Fibroblast of the conjunctiva (primary cell): ENCODE measurements at regions not wholly inside any gene's neighbourhood (a gene's known extent, or its start where the extent isn't known, plus 50 kb on each side); places are given as distances from the start of the nearest gene placed in this dataset.

Experiments
- DNase-seq: peaks from one replicate; pipeline ENCODE4 v3.0.0-alpha.2; 2010; ENCODE audit warnings: low read depth

DNA sequence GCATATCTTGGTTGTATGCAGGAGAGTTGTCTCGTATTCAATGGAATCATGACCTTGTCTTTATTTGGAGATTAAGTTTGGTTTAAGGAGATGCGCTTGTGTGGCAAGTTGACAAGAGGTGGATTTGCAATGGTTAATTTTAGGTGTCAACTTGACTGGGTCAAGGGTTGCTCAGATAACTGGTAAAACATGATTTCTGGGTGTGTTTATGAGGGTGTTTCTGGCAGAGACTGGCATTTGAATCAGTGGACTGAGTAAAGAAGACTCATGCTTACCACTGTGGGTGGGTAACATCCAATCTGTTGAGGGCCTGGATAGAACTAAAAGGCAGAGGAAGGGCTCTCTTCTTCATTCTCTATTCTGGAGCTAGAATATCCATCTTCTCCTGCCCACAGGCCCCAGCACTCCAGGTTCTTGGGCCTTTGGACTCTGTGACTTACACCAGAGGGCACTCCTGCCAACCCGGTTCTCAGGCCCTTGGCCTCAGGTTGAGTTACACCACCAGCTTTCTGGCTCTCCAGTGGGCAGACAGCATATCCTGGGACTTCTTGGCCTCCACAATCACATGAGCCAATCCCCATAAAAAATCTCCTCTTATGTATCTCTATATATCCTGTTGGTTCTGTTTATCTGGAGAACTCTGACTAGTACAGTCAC, 141.5 kb upstream of the ARID2 start:
- no peak for DNase-seq

DNA sequence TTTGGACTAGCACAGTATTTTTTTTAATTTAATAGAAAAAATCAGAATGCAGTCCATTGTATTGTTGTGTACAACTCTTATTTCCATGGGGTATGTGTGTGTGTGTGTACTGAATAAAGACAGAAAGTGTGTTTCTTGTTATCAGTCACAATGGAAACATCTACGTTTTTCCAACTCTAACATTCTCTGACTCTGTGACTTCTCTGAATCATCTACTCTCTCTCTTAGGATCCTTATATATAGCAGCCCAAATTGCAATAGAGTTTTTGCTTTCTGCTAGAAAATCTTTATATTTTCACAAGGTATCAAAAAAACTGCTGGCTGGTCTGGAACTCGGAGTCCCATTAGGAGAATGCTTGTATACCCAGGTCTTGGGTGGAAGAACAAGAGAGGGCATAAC, 138.9 kb upstream of the ARID2 start:
- DNase-seq: no peak

DNA sequence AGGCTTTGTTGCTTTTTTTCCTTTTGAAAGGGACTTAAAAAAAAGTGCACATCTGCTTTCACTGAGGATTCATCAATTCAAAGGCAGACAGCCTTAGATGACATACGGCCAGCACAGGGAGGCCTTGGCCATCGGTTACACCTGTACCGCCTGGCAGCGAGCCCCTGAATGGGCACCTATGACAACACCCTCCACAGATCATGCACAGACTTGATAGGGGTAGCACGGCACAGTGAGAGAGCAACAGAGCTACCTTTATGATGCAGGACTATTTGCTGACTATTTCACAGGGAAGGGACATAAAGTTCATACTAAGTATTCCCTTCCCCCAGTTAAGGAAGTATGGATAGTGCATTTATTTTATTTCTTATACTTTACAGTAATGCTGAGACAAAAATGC, 137.9 kb upstream of the ARID2 start:
- DNase-seq: no peak

GRCh38 chr12:45596366-45596765, 133.1 kb upstream of the ARID2 start:
- no peak for DNase-seq

DNA sequence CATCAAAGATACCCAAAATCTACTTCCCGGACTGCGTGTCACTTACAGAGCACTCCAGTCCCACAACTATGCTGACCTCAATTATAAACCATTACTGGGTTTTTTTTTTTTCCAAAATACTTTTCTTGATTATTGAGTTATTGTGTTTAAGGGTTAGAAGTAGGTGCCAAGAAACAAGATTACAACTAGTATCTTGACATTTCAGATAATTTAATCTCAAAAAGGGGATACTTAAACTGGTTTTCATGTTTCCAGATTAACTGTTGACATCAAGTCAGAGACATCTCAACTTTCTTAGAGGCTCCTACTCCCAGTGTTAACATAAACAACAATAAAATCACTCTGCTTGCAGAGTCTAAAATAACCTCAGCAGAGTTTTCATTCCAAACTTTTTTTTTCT, 131.2 kb upstream of the ARID2 start:
- no peak for DNase-seq

GRCh38 chr12:45598761-45599160, 130.7 kb upstream of the ARID2 start:
- DNase-seq: no peak

DNA sequence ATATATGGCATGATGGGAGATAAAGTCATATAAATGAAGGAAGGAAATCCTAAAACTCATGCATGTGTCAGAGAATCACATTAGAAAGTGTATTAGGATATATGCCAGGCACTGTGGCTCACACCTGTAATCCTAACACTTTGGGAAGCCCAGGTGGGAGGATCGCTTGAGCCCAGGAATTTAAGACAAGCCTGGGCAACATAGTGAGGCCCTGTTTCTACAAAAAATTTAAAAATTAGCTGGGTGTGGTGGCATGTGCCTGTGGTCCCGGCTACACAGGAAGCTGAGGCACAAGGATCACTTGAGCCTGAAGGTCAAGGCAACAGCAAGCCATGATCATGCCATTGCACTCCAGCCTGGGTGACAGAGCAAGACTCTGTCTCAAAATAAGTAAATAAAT, 130.3 kb upstream of the ARID2 start:
- no peak for DNase-seq

DNA sequence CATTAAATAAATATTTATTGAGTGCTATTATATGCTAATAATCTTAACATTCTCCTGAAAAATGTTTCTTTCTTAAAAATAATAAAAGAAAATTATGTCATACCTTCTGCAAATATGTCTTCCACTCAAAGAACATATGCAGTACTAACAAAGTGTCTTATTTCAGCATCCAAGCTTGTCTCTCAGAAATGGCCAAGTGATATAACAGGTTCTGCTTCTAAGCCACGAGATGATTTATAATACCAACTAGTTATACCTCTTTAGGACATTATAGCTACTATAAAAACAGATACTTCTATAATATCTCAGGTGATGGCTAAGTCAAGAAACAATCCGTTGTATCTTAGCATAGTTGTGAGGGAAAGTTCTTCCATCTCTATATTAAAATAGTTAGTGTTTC, 128.1 kb upstream of the ARID2 start:
- no peak for DNase-seq

DNA sequence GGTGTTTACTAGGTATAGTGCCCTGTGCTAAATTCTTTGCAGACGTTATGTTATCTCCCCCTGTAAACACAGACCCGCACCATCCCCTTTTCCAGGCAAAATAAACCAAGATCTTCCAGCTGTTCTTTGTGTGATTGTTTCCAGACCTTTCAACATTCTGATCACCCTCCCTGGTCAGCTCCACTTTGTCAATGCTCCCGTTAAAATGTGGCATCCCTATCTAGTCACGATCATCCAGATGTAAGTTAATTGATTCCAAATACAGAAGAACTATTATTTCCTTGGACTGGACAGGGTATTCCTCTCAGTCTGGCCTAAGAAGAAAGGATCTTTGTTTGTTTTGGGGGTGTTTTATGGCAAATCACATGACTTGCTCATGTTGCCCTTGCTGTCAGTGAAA, 127.6 kb upstream of the ARID2 start:
- no peak for DNase-seq

DNA sequence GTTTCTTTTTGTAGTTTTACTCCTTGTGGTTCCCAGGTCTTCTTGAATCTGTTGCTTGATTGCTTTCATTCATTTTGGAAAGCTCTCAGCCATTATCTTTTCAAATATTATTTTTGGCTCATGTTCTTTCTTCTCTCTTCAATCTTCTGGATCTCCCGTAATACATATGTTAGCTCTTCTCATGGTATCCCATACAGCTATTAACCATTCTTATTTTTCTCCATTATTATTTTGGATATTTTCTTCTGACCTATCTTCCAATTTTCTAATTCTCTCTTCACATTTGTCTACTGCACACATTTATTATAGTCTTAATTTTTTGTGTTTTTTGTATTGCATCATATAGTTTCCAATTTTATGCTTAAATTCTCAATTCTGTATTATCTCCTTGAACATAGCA, 123.9 kb upstream of the ARID2 start:
- DNase-seq: no peak

DNA sequence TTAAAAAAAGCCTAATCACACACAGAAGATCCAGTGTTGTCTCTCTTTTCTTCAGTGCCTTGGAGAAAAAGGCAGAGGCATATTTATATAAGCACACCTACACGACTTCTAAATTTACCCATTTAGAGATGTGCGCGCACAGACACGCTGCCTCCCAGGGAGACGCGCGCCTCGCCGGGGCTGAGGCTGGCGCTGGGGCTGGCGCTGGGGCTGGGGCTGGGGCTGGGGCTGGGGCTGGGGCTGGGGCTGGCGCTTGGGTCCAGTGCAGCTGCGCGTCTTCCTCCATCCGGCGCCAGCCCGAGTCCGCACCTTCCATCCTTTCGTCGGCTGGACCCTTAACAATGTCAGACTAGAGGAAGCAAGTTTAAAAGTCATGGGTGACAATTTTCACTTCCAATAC, 118.4 kb upstream of the ARID2 start:
- no peak for DNase-seq

DNA sequence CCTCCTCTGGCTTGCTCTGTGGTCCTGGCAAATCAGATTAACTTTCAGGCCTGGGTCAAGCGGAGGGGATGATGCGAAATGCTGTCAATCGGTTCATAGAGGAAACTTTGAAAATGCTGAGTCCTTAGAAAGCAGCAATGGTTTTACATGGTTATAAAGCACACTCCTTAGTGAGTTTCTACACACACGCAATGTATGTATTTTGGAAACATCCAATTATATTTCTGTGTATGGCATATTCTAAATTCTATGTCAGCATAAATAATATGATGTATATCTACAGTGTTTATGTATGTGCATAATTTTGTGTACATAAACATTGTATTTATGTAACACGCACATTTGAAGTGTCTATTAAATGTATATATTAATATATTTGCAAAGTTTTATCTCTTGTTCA, 118.0 kb upstream of the ARID2 start:
- no peak for DNase-seq

GRCh38 chr12:45612044-45612794, 117.3 kb upstream of the ARID2 start:
- DNase-seq: no peak

- DNase-seq: no peak
Measured at GRCh38 chr12:45613296-45613695, 116.2 kb upstream of the ARID2 start.

DNA sequence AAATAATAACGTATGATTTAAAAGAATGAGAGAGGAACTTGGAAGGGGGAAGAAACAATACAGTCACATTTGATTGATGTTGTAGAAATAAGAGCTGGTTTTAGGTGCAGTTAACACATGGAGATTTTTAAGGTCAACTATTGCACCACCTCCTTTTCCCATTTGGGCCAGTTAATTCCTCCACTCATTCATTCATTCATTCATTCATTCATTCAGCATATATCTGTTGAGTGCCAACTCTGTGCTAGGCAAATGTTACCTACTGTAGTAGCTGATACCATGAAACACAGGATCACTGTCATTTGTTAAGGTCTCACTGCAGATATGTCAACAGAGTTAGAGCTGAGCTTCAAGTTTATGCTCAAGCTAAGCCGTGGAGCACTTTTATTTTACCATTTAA, 115.7 kb upstream of the ARID2 start:
- DNase-seq: no peak

DNA sequence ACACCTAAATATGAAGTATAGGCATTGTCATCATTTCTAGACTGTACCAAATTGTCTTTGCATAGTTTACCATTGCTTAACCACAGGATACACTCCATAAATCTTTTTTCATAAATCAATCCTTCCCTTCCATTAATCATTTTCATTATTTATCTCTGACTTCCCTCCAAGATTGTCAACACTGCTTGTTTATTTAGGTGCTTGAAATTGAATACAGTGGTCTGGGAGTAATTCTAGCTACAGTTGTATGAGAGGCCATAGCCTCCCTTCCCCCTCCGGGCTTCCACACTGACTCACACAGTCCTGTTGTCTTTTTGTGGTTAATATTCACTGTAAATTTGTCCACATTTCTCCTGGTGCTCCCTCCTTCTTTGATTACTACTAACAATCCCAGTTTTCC, 114.2 kb upstream of the ARID2 start:
- DNase-seq: no peak

GRCh38 chr12:45619736-45620135, 109.8 kb upstream of the ARID2 start:
- no peak for DNase-seq

DNA sequence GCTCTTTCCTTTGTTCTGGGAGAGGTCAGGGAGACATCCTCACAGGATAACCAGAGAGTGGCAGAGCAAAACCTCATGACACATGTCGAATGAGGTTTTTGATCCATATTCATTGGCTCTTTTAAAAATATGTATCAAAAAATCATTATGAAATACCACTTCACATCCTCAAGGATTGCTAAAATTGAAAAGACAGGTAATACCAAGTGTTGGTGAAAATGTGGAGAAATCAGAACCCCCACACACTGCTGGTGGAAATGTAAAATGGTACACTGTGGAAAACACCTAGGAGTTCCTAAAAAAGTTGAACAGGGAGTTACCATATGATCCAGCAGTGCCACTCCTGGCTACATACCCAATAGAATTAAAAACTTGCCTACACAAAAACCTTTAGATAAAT, 107.8 kb upstream of the ARID2 start:
- no peak for DNase-seq

DNA sequence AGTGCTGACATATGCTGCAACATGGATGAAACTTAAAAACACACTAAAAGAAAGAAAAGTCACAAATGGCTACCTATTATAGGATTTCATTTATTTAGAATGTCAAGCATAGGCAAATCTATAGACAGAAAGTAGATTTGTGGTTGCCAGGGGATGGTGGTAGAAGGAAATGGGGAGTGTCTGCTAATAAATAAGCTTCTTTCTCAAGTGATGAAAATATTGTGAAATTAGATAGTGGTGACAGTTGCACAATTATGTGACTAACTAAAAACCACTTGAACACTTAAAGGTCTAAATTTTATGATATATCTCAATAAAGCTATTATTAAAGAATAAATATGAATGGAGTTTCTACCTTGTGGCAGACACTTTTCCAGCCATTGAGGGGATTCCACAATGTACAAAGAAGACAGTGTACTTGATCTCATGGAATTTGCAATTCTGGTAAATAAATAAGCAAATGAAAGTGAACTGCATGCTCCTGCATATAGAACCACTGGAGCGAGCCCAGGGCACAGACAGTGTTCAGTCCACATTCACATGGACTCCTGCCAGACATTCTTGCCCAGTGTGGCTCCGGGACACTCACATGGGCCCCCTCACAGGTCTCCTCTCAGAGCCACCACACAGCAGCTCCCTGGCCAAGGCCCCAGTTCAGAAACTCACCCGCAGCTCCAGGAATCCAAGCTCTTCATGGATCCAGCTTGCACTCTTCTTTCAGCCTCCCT, 107.1 kb upstream of the ARID2 start:
- DNase-seq: no peak

DNA sequence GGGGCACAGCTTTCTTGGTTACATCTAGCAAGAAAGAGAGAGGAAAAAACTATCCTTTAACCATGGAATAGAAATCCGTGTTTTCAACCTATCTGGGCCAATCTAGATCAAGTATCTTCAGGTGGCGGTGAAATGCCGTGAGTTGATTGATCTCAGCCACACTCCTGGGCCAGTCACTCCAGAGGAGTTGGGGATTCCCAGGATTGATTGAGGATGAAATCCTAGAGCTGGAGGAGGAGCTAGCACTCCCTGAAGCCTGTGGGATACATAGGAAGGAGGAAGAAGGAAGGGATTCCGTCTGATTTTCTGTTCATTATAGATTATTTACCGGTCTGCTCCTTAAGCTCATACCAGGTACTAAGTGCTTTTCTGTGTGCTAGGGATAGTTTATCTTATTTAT, 106.3 kb upstream of the ARID2 start:
- no peak for DNase-seq

- no peak for DNase-seq
Measured at GRCh38 chr12:45623940-45624339, 105.6 kb upstream of the ARID2 start.

DNA sequence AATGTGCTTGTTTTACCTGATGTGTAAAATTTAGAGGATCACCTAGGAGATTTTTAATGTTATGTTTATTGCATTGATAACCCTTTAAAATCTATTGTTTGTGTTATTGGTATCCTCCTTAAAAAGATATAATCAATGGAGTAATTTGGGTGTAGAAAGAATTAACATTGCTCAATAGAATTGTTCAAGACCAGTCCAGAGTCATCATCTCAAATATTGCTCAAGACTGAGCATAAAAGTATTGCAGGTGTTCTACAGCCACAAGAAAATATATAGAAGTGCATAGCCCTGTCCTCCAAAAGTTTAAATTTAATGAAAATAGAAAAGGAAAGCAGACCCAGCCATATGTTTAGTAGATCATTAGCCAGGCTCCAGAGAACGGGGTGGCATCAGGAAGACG, 102.5 kb upstream of the ARID2 start:
- no peak for DNase-seq

DNA sequence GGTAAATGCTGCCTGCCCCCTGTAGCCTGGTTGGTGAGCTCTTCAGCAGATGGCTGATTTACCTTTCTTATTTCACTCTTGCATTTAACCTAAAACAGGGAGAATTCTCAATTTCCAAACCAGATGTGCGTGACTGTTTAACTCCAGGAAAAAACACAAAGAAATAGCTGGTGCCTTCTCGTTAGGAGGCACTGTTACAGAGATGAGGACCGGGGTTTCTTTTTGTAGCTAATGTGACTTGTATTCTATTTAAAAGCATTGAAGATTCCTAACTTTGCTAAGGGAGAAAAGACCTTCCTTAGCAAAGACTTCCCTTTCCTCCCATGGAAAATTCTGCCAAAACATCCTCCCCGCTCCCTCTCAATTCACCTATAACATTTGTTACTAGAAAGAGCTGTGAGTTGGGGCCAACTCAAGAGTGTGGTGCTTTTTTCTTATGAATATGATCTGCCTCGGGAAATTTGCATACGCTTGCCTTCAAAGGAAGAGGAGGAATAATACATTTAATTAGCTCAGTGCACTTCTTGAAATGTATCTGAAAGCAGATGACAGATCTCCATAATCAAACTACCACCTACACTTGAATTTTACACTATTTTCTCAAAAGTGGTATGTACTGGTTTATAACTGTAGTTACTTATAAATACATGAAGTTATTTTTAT, 102.0 kb upstream of the ARID2 start:
- DNase-seq: no peak
